GM11168 (cell line): ENCODE measurements at regions not wholly inside any gene's neighbourhood (a gene's known extent, or its start where the extent isn't known, plus 50 kb on each side); places are given as distances from the start of the nearest gene placed in this dataset.
"Not testable (repeated sequence)": the region's sequence is repeated elsewhere in the genome, so short reads cannot be mapped to it uniquely, and the experiment has no call there.

Source experiments
- in situ Hi-C: fragments of 300-500 bp; cut with MboI; formaldehyde crosslinking; loops from one replicate; pipeline ENCODE4 v1.12.0; 2022; ENCODE audit warnings: low sequenced_read_pairs; ENCODE audit not compliant: unreplicated experiment

DNA sequence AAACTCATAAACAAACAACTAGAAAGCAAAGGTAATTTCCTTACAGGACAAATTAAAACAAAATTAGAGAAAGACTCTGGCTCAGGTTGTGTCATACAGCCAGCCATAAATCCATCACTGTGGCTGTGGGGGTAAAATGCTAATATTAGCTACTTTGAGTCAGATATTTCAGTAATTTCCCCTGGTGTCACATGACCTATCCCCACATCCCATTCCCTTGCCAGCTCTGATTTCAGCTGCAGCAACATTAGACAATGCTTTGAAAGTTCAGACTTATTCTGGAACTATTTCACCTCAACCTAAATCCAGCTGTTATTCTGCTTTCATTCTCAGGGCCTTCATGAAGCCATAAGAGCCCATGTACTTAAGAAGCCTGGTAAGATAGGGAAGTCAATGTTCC lies 55.3 kb downstream of the RPL10L start:
- in situ Hi-C loops = no loop called here

DNA sequence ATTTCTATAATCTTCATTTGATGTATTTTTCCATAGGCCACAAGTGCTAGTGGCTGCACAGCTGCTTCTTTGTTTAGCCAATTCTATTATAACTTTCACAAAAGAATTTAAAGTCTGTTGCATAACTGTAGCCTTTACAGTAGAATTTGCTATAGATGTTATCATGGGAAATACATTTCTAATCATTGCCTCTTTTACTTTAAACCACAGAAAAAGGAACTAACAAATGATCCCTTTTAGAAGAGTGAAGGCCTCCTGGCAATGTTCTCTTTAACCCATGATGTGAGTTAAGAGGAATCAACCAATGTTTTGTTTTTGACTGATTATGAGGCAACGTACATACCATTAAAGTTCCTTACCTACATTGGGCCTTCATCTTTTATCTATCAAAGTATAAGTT lies 68.8 kb downstream of the RPL10L start:
- in situ Hi-C loops = no loop called here

DNA sequence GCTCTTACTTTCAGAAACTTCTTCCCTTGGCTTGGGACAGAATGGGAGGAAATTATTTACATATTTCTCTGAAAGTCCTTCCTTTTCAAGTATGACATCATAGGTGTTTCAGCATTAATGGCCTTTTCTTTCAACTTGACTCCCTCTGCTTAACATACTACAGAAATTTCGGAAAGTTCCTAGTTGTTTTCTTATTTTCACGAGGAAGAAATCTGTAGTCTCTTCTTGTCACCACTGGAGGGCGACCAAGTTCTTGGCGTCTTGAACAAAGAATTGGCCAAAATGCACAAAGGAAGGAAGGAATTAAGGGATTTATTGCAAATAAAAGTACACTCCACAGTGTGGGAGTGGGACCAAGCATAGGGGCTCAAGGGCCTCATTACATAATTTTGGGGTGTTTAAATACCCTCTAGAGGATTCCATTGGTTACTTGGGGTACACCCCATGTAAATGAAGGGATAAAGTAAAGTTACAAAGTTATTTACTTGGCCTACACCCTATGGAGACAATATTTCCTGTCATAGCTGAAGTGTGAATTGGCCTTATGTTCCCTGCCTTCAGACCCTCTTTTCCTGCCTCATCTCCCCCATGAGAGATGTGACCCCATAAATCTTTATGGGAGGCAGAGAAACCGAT lies 70.4 kb downstream of the RPL10L start:
- in situ Hi-C loops = no loop called here

DNA sequence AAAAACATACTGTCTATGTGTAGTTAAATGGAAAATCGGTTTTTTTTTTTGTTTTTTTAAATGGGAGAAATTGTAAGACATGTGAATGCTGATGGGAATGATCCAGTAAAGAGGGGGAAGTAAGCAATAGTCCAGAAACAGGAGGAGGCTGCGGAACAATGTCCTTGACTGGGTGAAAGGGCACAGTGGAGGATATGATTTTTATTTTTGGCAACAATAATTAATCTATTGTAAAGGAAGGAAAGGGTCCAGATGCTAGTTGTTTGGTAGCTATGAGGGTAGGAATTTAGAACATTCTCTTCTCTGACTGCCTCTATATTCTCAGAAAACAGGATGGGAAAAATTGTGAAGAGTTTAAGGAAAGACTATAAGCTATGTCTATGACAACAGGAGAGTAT lies 76.6 kb downstream of the RPL10L start:
- in situ Hi-C loops = no loop called here

DNA sequence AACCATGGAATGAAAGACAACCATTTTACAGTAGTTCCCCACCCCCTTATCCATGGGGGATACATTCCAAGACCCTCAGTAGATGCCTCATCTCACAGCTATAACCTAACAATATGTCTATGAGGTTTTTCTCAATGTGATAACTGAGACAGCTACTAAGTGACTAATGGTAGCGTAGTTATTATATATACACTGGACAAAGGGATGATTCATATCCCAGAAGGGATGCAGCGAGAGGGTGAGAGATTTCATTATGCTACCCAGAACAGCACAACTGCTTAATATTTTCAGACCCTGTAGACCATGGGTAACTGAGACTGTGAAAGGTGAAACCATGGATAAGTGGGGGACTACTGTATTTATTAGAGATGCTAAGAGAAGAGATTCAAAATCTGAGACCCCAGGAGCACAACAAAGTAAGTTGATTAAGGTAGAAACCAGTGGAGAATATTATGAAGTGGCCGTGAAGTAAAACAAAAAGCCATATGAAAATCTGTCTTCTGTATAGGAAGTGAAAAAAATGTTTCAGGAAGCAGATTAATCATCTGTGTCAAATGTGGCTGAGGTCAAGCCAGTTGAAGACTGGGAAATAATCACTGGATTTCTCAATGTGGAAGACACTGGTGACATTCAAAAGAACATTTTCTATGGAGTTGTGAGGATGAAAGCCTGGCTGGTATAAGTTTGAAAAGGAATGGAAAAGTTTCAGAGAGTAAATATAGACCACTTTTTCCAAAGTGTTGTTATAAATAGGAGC lies 77.2 kb downstream of the RPL10L start:
- in situ Hi-C loops = no loop called here

DNA sequence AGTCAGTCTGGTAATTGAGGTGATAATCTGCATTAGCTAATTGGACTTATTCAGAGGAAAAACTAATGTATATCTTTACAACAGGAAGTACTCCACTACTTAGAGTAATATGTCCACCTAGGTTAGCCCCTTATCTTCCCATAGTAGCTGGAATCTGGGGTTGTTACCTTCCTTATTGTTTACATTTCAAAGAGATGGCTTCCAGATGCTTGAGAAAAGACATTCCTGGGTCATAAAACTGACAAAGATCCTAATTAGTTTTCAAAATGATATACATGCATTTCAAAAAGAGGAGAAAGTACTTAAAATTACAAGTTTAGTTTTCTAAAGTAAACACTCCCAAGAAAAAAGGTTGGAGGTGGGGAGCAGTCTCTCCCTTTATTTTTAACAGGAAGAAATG lies 78.1 kb downstream of the RPL10L start:
- in situ Hi-C loops = no loop called here

DNA sequence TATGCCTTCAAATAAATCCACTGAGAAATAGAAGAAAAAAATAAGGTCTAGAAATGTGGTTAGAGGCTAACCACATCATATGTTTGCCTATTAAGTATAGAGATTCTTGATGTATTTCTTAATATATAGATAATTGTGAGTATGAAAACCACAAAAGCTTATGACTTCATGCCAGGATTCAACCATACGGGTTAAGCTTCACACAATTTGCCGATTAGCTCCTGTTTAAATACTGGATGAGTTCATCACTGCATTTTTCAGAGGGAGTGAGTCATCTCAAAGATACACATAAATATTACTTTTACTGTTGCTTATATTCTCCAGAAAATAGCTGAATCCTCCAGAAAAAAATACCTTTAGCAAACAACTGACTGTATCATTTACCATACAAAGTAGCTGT lies 79.6 kb downstream of the RPL10L start:
- in situ Hi-C loops = no loop called here

DNA sequence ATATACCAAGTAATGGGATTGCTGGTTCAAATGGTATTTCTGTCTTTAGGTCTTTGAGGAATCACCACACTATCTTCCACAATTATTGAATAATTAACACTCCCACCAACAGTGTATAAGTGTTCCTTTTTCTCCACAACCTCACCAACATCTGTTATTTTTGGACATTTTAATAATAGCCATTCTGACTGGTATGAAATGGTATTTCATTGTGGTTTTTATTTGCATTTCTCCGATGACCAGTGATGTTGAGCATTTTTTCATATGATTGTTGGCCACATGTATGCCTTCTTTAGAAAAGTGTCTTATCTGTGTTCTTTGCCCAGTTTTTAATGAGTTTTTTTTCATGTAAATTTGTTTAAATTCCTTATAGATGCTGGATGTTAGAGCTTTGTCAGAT lies 83.4 kb downstream of the RPL10L start:
- in situ Hi-C loops = not testable (repeated sequence)

DNA sequence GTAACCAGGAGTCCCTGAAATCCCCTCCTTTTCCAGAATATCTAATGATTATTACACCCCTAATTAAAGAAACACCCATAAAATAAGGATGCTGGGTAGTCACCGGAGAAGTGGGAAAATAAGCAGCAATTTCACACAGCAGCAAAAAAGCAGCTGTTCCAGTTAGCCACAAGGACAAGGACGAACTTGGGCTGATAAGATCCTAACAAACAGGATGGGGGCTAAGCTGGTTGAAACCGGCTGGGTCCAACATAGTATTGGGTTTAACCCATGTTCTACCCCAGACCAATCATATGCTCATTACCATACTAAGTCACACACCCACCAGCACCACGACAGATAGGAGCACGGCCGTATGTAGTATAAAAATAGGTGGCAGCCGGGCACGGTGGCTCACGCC lies 100.7 kb downstream of the RPL10L start:
- in situ Hi-C loops = no loop called here

DNA sequence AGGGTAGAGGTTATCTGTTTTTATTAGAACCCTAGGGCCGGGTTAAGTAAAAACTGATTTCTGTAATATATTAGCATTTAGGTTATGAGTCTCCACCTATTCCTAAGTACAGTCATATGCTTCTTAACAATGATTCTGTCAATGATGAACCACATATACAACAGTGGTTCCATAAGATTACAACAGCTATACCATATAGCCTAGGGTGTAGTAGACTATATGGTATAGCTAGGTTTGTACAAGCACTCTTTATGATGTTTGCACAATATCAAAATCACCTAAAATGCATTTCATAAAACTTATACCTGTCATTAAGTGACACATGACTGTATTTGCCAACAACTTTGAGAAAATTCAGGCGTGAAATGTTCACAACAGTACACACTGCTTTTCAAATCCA lies 110.6 kb downstream of the RPL10L start:
- in situ Hi-C loops = no loop called here

DNA sequence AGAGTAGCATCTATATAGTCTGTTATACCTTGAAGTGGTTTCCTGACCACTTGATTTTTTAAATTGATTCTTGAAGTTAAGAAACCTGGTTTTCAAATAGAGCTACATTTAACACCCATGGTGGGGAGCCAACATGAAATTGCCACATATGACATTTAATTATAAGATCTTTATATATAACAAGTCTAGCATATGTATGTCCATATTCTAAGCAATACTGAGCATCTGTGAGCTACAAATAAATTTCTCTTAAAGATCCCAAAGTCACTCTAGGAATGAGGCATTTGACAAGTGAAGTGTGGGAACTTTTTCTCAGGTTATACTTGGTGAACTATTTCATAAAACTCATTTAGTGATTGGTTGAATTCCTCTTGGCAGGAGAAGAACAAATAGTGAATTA lies 132.5 kb downstream of the RPL10L start:
- in situ Hi-C loops = no loop called here

DNA sequence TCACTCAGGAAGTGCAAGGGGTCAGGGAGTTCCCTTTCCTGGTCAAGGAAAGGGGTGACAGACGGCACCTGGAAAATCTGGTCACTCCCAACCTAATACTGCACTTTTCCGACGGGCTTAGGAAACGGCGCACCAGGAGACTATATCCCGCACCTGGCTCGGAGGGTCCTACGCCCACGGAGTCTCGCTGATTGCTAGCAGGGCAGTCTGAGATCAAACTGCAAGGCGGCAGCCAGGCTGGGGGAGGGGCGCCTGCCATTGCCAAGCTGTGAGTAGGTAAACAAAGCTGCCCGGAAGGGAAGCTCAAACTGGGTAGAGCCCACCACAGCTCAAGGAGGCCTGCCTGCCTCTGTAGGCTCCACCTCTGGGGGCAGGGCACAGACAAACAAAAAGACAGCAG lies 142.8 kb downstream of the RPL10L start:
- in situ Hi-C loops = not testable (repeated sequence)

DNA sequence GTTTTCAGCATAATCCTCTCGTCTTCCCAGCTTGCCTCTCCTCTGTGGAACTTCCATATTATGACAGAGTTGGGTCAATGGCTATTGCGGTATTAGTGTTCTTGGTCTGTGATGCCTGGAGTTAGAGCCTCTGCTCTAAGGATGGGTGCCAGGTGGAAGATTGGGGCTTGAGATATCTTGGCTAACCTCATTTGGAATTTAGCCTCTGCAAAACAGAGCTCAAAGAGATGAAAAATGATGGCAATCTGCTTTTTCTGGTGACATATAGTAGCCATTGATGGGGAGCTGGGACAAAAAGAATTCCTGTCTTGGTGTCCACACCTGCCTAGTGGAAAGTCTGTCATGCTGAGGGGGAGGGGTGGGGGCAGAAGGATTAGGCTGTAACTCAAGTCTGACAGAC lies 152.1 kb downstream of the RPL10L start:
- in situ Hi-C loops = no loop called here

DNA sequence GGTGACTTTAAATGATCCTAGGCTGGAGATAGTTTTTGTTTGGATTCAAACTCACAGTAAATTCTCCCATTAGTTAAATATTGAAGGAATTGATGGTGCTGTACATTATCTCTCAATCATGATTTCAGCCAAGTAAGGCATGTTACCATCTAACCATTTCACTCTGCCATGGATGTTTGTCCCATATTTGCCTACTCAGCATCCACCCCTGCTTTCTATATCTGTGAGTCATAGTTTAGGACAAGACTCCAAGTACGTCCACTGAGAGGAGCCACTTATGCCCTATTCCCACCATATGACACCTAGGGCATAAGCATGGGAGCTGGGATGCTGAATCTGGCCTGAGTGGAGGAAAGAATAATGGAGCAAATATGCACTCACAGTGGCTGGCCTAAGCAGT lies 155.2 kb downstream of the RPL10L start:
- in situ Hi-C loops = no loop called here

DNA sequence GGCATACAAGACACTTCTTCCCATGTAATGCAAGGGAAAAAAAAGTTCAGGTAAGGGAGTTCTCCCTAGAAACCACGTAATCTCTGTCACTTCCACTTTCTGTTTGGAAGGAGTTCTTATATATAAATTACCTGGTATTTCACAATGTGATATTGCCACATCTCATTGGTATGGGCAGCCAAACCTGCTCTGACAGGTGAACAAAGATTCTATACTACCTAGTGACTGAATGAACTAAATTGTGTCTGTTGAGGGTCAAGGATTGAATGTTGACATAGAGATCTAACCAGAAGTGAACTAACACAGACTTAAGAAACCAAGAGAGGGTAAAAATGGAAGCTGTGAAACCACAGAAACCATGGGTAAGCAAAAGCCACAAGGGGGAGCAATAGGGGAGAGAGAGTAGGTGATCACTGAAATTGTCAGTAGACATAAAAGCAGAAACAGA lies 161.3 kb downstream of the RPL10L start:
- in situ Hi-C loops = no loop called here

DNA sequence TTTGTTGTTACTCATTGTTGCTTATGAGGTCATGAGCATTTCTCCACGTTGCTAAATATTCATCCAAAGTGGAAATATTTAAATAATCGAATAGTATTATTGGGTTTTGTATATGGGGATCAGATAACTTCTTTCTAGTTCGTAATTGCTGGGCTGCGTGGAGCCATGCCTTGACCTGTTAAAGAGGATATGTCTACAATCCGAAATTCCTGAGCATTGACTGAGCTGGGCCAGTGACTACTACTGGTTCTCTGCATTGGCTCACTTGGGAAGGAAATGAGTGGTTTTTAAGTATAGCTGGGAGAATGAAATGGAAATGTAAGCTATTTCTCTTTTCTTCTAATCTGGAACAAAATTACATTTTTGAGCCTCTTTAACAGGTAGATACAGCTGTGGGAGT lies 163.2 kb downstream of the RPL10L start:
- in situ Hi-C loops = no loop called here

DNA sequence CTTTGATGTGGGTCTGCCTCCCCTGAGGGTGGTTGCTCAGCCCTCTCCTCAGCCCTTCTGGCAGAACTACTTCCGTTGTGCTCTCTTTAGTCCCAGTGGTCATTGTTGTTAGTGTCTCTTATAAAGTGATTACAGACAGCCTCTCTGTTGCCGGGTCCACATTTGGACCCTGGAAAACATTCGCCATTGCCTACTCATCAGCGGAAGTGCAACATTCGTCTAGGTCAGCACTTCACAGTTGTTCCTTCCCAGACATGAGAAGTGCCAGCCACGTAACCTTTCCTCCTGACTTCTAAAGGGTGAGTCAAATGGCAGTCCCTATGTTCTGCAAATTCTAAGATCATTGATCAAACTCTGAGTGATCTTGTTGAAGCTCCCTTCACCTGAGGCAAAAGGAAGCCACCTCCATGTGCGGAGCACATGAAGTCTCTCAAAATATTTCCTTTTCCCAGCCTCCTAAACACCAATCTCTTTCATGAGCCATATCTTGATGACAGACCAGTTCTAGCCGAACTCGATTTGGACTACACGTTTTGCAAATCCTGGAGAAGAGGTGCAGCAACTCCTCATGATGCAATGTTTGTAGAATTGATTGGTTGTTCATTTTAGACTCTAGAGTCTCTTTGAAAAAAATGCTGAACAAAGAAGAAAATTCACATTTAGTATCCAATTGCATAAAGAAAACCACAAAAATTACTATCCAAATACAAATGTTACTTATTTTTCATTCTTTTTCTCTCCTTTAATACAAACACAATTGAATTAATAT lies 163.8 kb downstream of the RPL10L start:
- in situ Hi-C loops = no loop called here

DNA sequence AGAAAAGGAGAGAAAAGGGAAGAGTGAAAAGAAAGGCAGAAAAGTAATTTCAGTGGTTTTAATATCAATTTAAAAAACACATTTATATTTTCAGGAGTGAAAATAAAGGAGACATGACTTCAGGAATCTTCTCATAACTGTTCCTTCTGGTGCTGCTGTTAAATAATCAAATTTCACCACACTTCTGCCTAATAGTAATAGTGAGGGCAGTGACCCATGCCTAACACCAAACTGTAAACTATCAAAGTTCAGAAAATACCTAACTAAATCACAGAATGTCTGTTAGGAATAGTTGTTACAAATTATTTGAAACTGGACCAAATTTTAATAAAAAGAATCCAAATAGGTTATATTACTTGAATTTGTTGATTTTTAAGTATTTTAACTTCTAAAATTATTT lies 169.4 kb downstream of the RPL10L start:
- in situ Hi-C loops = no loop called here

DNA sequence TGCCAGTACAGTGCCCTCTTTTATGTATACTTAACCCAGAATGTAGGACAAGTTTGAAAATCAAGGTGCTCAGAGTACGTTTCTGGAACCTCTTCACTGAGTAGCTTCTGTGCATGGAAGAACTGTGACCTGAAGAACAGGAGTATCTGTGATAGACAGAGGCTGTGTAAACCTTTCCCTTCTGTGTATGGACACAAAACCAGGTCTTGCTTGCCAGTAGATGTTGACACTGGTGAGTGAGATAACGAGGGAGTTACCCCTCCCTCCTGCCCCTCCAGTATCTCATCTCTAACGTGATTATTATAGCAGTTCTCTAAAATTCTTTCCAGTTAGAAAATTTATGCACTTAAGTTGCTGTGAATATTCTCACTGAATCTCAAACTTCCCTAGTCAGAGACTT lies 170.8 kb downstream of the RPL10L start:
- in situ Hi-C loops = no loop called here

DNA sequence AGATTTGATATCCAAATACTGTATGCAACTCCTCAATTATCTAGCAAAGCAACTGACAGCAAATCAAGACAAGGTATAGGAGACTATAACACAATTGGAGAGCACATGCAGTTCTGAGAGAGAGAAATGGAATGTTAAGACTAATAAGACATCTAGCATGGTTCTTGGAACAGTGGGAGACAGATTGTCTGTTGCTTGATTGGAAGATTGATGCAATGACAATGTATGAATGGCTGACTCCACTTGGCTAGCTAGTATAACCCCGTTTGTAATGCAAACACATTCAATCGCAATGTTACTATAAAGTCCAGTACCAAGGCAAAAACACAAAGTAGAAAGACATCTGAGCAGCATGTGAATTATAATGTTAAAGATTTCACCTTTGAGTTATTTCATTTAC lies 179.3 kb downstream of the RPL10L start:
- in situ Hi-C loops = no loop called here

DNA sequence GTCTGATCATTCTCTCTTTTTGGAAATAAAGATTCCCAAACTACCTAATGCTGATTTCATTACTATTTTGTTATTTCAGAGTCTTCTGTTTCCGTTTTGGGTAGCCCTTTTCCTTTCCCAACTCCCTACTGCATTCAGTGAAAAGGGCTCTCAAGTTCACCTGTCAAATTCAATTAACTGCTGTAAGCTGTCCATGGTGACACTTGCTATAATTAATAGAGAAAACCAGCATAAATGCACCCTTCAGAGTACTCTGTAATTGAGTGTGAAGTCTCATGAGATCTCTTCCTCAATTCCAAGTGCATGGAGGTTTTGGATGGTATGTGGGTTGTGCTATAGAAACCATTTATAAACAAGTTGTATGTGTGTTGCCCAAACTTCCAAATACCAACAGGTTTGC lies 187.2 kb downstream of the RPL10L start:
- in situ Hi-C loops = no loop called here
